ENCODE measurements at regions not wholly inside any gene's neighbourhood (a gene's known extent, or its start where the extent isn't known, plus 50 kb on each side); places are given as distances from the start of the nearest gene placed in this dataset.

DNA sequence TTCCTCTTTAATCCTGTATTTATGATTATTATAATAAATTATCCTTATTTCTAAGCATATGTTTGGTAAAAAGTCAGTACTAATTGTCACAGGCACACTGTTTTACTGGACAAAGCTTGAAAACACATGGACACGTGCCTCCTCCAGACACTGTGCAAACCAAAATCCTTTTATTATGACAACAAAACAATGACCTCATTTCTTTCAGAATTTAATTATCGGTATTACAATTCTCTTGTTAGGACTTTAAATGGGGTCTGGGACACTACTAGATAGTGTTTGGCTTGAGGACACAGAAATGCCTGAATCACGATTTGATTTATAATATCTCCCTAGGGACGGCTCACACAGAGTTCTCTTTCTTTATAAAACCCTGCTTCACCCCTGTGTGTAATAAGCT is 107.3 kb upstream of the IGSF10 start:
- H3K4me1 ChIP-seq: peaks cover 0 to 6% (median 0%) of the 10 kb centered on the region in 9 donors
- H3K4me3 ChIP-seq: no peak overlapping the region
- 50 to 63% methylated on average over 4 of the region's 4 CpGs for WGBS, 2 donors
- H3K27me3 ChIP-seq: no peaks in the 10 kb centered on the region
- intact Hi-C loops (cut with DNase I): loop anchor here in 1 of 10 donors (10.0 kb wide), 1 partner anchor 1167 kb away; no protein-coding TSS in a partner anchor
- DNase-seq (no peak), ATAC-seq (peak in 4 of 8 donors; percentile 27 to 58 (median 33))
- peaks cover 0 to 3% (median 0%) of the 10 kb centered on the region in 11 donors for H3K9me3 ChIP-seq
- H3K27ac ChIP-seq: no peak overlapping the region
- H3K36me3 ChIP-seq: no peaks in the 10 kb centered on the region
- TF ChIP-seq, protein P1, sequence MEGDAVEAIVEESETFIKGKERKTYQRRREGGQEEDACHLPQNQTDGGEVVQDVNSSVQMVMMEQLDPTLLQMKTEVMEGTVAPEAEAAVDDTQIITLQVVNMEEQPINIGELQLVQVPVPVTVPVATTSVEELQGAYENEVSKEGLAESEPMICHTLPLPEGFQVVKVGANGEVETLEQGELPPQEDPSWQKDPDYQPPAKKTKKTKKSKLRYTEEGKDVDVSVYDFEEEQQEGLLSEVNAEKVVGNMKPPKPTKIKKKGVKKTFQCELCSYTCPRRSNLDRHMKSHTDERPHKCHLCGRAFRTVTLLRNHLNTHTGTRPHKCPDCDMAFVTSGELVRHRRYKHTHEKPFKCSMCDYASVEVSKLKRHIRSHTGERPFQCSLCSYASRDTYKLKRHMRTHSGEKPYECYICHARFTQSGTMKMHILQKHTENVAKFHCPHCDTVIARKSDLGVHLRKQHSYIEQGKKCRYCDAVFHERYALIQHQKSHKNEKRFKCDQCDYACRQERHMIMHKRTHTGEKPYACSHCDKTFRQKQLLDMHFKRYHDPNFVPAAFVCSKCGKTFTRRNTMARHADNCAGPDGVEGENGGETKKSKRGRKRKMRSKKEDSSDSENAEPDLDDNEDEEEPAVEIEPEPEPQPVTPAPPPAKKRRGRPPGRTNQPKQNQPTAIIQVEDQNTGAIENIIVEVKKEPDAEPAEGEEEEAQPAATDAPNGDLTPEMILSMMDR (IDR thresholded peaks at IDR 0.05): no peak

DNA sequence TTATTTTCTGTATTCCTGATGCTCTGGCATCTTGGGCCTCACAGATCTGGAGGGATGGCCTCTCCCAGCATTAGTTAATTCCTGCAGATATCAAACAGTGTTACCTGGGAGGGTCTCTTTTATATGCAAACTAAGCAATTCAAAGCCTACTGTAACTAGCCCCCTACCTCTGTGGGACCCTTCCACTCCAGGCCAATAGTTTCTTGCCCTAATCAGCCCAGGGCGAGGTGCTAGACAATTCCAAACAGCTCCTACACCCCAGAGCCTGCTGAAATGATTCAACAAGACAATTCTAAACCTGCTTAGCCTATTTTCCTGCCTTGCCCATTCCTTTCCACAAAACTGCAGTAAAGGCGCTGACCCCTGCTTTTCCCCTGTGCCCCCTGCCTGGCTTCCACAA is 106.6 kb upstream of the IGSF10 start:
- peaks cover 0 to 3% (median 0%) of the 10 kb centered on the region in 11 donors for H3K9me3 ChIP-seq
- H3K36me3 ChIP-seq: no peaks in the 10 kb centered on the region
- TF ChIP-seq, protein P1 (IDR thresholded peaks at IDR 0.05): no peak
- peaks cover 0 to 6% (median 0%) of the 10 kb centered on the region in 9 donors for H3K4me1 ChIP-seq
- DNase-seq: no peak
- intact Hi-C loops (cut with DNase I): loop anchor here in 1 of 10 donors (10.0 kb wide), 1 partner anchor 1167 kb away; no protein-coding TSS in a partner anchor
- no peak overlapping the region for H3K4me3 ChIP-seq
- 60 to 71% methylated on average over 2 of the region's 2 CpGs for WGBS, 2 donors
- no peaks in the 10 kb centered on the region for H3K27me3 ChIP-seq
- no peak for ATAC-seq
- H3K27ac ChIP-seq: no peak overlapping the region

DNA sequence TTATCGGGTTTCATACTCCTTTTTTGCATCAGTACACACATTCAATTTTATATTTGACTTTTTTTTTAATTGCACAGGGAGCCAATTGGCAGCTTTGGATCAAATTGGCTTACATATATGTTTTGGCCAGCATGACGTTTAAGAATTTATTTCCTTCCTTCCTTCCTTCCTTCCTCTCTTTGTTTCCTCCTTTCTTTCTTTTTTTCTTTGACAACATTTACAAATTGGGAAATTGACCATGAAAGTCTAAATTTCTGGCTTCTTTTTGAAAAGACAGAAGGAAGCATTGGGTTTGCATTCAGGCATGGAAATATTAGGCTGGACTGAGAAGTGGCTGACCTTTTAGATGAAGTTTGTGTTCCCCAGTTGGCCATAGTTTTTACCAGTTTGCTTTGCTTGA is 103.4 kb upstream of the IGSF10 start:
- intact Hi-C loops (cut with DNase I): loop anchor here in 1 of 10 donors (10.0 kb wide), 1 partner anchor 1171 kb away; no protein-coding TSS in a partner anchor
- no peak overlapping the region for H3K4me3 ChIP-seq
- no peaks in the 10 kb centered on the region for H3K27me3 ChIP-seq
- peaks cover 0 to 6% (median 0%) of the 10 kb centered on the region in 9 donors for H3K4me1 ChIP-seq
- no peaks in the 10 kb centered on the region for H3K9me3 ChIP-seq
- TF ChIP-seq, protein P1 (IDR thresholded peaks at IDR 0.05): no peak
- no peak for ATAC-seq
- no peak overlapping the region for H3K27ac ChIP-seq
- no peaks in the 10 kb centered on the region for H3K36me3 ChIP-seq
- 57 to 67% methylated on average over 2 of the region's 2 CpGs for WGBS, 2 donors
- no peak for DNase-seq

DNA sequence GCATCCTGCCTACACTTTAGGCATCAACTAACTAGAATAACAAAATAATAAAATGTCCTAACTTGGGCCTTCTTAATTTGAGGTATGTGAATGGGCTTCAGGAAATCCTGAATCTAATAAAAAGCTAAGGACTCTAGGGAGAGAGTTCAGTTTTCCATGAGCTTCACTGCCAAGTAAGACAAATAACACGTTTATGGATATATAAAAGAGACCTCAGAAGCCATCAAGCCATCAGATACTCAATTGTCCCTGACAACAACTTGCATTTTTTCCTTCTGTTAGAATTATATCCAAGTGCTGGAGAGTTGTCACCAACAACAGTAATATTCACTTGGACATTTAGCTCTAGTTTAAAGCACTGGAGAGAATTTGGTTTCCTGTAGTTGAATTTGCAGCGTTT is 102.4 kb upstream of the IGSF10 start:
- Histone ChIP-seq H3K27me3 (no peaks in the 10 kb centered on the region), H3K36me3 (no peaks in the 10 kb centered on the region), H3K9me3 (no peaks in the 10 kb centered on the region), H3K4me3 (no peak overlapping the region), H3K4me1 (peaks cover 0 to 6% (median 0%) of the 10 kb centered on the region in 9 donors), H3K27ac (no peak overlapping the region)
- no peak for DNase-seq
- TF ChIP-seq, protein P1 (IDR thresholded peaks at IDR 0.05): no peak
- no peak for ATAC-seq
- 51 to 61% methylated on average over 2 of the region's 2 CpGs for WGBS, 2 donors
- intact Hi-C loops (cut with DNase I): loop anchor here in 1 of 10 donors (10.0 kb wide), 1 partner anchor 1171 kb away; no protein-coding TSS in a partner anchor
